Ishikawa (cell line): ENCODE measurements at regions not wholly inside any gene's neighbourhood (a gene's known extent, or its start where the extent isn't known, plus 50 kb on each side); places are given as distances from the start of the nearest gene placed in this dataset.

Source experiments
- CEBPB ChIP-seq: IDR thresholded peaks from 2 replicates; pipeline ENCODE4 v1.6.1; 2012
- EP300 ChIP-seq: IDR thresholded peaks from 2 replicates; pipeline ENCODE4 v1.6.1; 2012; ENCODE audit warnings: borderline replicate concordance
- TAF1 ChIP-seq: IDR thresholded peaks from 2 replicates; pipeline ENCODE4 v1.6.1; 2012; ENCODE audit warnings: low read depth, mild to moderate bottlenecking

DNA sequence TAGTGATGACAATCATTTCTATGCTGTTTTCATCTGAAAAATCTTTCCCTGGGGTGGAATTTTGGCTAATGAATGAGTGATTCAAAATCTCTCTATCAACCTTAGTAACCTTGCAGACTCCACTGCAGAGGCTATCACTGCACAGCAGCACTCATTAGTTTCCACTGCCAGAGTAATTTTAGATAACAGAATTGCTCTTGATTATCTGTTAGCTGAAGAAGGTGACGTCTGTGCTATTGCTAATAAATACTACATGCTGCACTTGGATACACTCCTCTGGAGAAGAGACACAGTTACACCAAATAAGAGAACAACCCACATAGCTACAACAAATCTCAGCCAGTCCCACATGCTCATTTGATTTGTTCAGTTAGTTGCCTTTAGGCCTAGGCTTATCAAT lies 1348.4 kb downstream of the NCAM2 start:
- TF ChIP-seq EP300 (no peak), TAF1 (no peak), CEBPB (no peak)
